Midbrain (tissue), 1 donor: ENCODE measurements at regions not wholly inside any gene's neighbourhood (a gene's known extent, or its start where the extent isn't known, plus 50 kb on each side); places are given as distances from the start of the nearest gene placed in this dataset.
A peak's percentile ranks its signal among the peaks of the same experiment; 100 is the strongest.

Experiments
- DNase-seq: peaks from one replicate; lab custom pipeline; 2025; lab: John Stamatoyannopoulos, UW

GRCh38 chr1:82950606-82951200 is 1048.2 kb downstream of the TTLL7 start:
- DNase-seq = peak; percentile 46

GRCh38 chr1:82948386-82948785 is 1050.5 kb downstream of the TTLL7 start:
- DNase-seq = no peak

- no peak for DNase-seq
These were observed 1051.7 kb downstream of the TTLL7 start for GRCh38 chr1:82947278-82947677.

- DNase-seq = no peak
These were observed 1052.8 kb downstream of the TTLL7 start for GRCh38 chr1:82946096-82946605.

- DNase-seq = no peak
These were observed 1054.1 kb downstream of the TTLL7 start for GRCh38 chr1:82944822-82945221.

- DNase-seq = no peak
These were observed 1064.9 kb downstream of the TTLL7 start for GRCh38 chr1:82934074-82934473.

GRCh38 chr1:82932727-82933126 is 1066.2 kb downstream of the TTLL7 start:
- DNase-seq = no peak

- no peak for DNase-seq
These were observed 1066.7 kb downstream of the TTLL7 start for GRCh38 chr1:82932207-82932606.

- DNase-seq = no peak
These were observed 1067.9 kb downstream of the TTLL7 start for GRCh38 chr1:82931006-82931405.

GRCh38 chr1:82927753-82928152 is 1071.2 kb downstream of the TTLL7 start:
- DNase-seq = no peak

GRCh38 chr1:82924666-82925065 is 1074.3 kb downstream of the TTLL7 start:
- no peak for DNase-seq

GRCh38 chr1:82923931-82924330 is 1075.0 kb downstream of the TTLL7 start:
- no peak for DNase-seq

GRCh38 chr1:82921759-82922158 is 1077.2 kb downstream of the TTLL7 start:
- peak; percentile 8 for DNase-seq

GRCh38 chr1:82920418-82921248 is 1078.3 kb downstream of the TTLL7 start:
- DNase-seq = no peak

- DNase-seq = no peak
These were observed 1079.1 kb downstream of the TTLL7 start for GRCh38 chr1:82919837-82920236.

- no peak for DNase-seq
These were observed 1091.6 kb downstream of the TTLL7 start for GRCh38 chr1:82907313-82907712.

- DNase-seq = no peak
These were observed 1095.3 kb downstream of the TTLL7 start for GRCh38 chr1:82903626-82904025.

GRCh38 chr1:82901561-82901960 is 1097.4 kb downstream of the TTLL7 start:
- no peak for DNase-seq

- no peak for DNase-seq
These were observed 1097.8 kb downstream of the TTLL7 start for GRCh38 chr1:82901118-82901517.

GRCh38 chr1:82899017-82899416 is 1098.3 kb downstream of the ADGRL2 start:
- no peak for DNase-seq

- no peak for DNase-seq
These were observed 1096.8 kb downstream of the ADGRL2 start for GRCh38 chr1:82897549-82897948.

GRCh38 chr1:82896036-82896435 is 1095.3 kb downstream of the ADGRL2 start:
- DNase-seq = no peak

GRCh38 chr1:82894635-82895034 is 1093.9 kb downstream of the ADGRL2 start:
- DNase-seq = no peak
